ENCODE measurements at regions not wholly inside any gene's neighbourhood (a gene's known extent, or its start where the extent isn't known, plus 50 kb on each side); places are given as distances from the start of the nearest gene placed in this dataset.

DNA sequence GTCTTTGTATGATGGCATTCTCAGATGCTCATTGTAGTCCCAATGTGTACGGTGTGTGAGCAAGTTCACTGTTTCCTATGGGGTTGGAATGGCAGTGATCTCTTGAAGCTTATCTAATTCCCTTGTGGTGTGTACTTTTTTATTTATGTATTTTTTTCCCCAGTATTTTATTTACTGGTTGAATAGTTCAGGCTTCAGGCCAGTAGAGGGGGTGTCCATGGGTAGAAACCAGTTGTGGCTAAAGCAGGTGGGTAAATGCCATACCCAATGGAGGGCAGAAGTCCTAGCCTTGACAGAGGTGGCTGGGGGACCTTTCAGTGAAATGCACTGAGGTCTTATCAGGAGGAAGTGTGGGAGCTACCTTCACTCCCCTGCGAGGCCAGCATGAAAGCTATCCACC, 351.4 kb upstream of the CWC22 start:
- TF ChIP-seq EZH2phosphoT487 (IDR thresholded peaks at IDR 0.05; ENCODE audit: insufficient read depth, low read depth) (no peak), EZH2 (IDR thresholded peaks at IDR 0.05; ENCODE audit: insufficient read depth, poor library complexity, severe bottlenecking) (no peak)
